ENCODE measurements at regions not wholly inside any gene's neighbourhood (a gene's known extent, or its start where the extent isn't known, plus 50 kb on each side); places are given as distances from the start of the nearest gene placed in this dataset.

GRCh38 chrX:17206584-17206983, 168.4 kb upstream of the NHS start:
- DNase-seq (ENCODE audit: low spot score) (no peak), FAIRE-seq (no peak)

DNA sequence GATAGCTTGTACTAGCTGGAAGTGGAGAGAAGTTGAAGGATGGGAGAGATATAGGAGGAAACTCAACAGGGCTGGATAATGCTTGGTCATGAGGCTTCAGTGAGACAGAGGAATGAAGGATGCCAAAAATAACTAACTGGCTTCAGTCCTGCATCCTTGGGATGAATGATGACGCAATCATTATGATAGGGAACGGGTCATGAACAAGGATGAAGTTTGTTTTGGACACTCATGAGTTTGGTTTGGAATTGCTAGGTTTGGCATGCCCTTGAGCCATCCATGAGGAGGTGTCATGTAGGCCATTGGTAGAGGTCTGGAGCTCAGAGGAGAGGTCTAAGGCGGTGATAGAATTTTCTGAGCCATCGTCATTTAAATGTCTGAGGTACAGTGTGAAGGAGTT, 160.0 kb upstream of the NHS start:
- FAIRE-seq (no peak), DNase-seq (ENCODE audit: low spot score) (no peak)

- FAIRE-seq (no peak), DNase-seq (ENCODE audit: low spot score) (no peak)
Measured at GRCh38 chrX:17226736-17227135, 148.3 kb upstream of the NHS start.

- DNase-seq (ENCODE audit: low spot score) (no peak), FAIRE-seq (no peak)
Measured at GRCh38 chrX:17237146-17237545, 137.9 kb upstream of the NHS start.

GRCh38 chrX:17242470-17242869, 132.5 kb upstream of the NHS start:
- no peak for FAIRE-seq

GRCh38 chrX:17247144-17247543, 127.9 kb upstream of the NHS start:
- FAIRE-seq (no peak), DNase-seq (ENCODE audit: low spot score) (no peak)

More at GRCh38 chrX:17242470-17242869, 132.5 kb upstream of the NHS start:
- DNase-seq (ENCODE audit: low spot score) = peak; percentile 6

DNA sequence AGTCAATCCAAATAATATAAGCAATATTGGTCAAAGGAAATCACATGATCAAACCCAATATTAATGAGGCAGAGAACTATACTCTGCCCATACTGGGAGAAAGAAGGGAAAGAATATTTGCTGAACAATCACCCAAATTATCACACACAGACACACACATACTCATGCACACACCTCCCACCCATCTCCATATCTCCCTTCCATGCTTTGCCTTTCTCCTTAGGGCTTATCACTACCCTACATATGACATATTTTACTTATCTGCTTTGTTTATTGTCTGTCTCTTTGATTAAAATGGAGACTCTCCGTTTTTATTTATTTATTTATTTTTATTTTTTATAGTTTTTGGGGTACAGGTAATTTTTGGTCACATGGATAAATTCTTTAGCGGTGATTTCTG, 112.9 kb upstream of the NHS start:
- DNase-seq (ENCODE audit: low spot score) (no peak), FAIRE-seq (no peak)

DNA sequence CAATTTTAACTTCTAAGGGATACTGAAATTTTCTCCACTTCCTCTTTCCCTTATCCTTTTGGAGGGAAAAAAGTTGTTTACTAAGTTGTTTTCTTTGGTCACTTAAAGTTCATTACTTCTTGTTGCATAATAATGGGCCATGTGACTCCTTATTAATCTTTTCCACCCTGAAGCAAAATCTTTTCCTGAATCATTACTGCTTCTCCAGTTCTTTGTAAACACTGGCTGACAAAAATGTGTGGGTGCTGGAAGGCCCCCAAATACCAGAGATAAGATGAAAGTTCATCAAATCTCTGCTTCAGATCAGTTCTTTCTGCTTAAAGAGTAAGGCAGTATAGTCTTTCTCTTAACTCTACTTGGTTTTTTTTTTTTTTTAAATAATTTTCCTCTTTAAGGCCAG, 108.9 kb upstream of the NHS start:
- FAIRE-seq (no peak), DNase-seq (ENCODE audit: low spot score) (no peak)

DNA sequence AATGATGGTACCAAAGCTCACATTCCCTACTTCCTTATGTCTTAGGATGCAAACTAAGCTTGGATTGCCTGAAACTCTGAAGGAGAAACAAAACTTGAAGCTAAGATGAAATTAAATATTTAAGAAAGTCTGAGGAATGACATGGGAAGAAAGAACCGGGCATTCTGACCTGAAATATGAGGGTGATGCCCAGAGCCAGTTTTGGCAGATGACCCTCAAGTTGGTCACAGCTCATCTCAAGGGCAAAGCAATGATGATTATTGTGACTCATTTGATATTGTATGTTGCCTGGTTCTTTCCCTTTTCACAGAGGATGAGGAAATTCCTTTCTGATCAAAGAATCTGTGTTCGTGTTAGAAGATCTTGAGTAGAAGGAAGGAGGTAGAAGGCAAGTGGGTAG, 96.0 kb upstream of the NHS start:
- FAIRE-seq = no peak

DNA sequence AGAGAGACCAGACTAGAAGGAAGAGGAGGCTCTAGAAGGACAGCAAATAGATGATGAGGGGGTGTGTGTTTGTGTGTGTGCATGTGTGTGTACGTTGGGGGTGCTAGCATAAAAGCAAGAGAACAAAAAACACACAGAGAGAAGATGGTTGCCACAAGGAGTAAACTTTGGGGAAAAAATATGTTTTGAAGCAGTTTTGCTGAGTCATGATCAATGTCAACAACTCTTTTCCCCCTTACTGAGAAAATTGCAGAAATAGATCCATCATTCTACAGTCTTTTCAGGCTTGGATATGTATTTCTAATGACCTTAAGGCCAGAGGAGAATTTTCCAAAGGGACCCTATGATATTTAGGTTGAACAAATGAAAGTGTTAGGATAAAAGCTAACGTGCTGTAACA, 89.0 kb upstream of the NHS start:
- no peak for DNase-seq (ENCODE audit: low spot score)
- no peak for FAIRE-seq

More for the DNA sequence above, 96.0 kb upstream of the NHS start:
- DNase-seq (ENCODE audit: low spot score) = no peak

- FAIRE-seq (no peak), DNase-seq (ENCODE audit: low spot score) (no peak)
Measured at GRCh38 chrX:17291171-17291900, 83.7 kb upstream of the NHS start.

DNA sequence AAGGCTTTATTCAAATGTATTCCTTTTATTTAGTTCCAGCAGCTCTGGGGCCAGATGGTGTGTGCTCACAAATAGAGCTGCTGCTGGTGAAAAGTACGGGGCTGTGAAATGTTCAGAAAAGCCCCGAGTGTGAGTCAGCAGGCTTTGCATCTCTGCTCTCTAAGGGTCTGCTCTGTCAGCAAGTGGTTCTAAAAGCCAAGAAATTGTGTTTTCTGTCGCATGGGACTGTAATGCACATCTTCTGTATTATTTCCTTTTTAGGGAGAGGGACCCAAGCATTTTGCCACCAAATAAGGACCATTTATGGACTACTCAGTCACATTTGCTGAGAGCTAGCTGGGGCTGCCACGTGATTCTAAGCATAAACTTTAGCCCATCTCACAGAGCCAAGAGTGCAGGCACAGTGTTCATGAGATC, 82.9 kb upstream of the NHS start:
- no peak for DNase-seq (ENCODE audit: low spot score)
- no peak for FAIRE-seq

GRCh38 chrX:17294561-17294960, 80.4 kb upstream of the NHS start:
- FAIRE-seq (no peak), DNase-seq (ENCODE audit: low spot score) (no peak)

- no peak for DNase-seq (ENCODE audit: low spot score)
- no peak for FAIRE-seq
Measured at GRCh38 chrX:17295791-17296190, 79.2 kb upstream of the NHS start.

- no peak for DNase-seq (ENCODE audit: low spot score)
- FAIRE-seq = no peak
Measured at GRCh38 chrX:17298564-17298963, 76.4 kb upstream of the NHS start.

GRCh38 chrX:17299206-17299605, 75.8 kb upstream of the NHS start:
- FAIRE-seq = no peak

GRCh38 chrX:17323397-17323796, 51.6 kb upstream of the NHS start:
- FAIRE-seq (no peak), DNase-seq (ENCODE audit: low spot score) (no peak)

More at GRCh38 chrX:17299206-17299605, 75.8 kb upstream of the NHS start:
- no peak for DNase-seq (ENCODE audit: low spot score)

Data from urothelium cell line (cell line).